ENCODE measurements at regions not wholly inside any gene's neighbourhood (a gene's known extent, or its start where the extent isn't known, plus 50 kb on each side); places are given as distances from the start of the nearest gene placed in this dataset.

DNA sequence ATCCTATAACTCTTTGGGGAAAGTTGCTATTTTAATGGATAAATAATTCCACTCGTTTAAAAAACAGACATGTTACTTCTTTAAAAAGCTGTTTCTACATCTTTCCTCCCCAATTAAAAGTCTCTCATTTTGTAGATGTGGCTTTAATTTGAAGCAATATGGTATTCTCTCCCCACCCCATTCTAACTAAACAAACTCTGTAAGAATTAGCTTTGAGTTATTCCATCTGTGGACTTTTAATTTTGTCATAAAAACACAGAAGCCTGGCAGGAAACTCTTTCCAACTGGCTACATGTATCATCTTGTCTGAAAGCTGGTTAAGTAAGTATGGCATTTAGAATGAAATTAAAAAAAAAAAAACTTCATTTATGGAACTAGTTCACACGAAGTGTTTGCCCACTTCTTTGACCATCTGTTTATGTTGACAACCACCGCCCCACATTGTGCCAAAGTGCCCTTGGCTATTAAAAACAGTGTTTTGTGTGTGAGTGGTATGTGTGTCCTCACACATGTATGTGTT lies 140.3 kb downstream of the NAA11 start:
- Histone ChIP-seq H4K5ac (ENCODE audit: insufficient read length, low read depth, low read length) (no peak overlapping the region), H3T11ph (ENCODE audit: low read length) (no peak overlapping the region), H2BK15ac (ENCODE audit: low read depth, low read length) (no peak overlapping the region), H4K91ac (ENCODE audit: insufficient read length, low read depth, low read length) (no peak overlapping the region), H2AK5ac (ENCODE audit: insufficient read length, low read length) (no peak overlapping the region), H3K23ac (ENCODE audit: insufficient read length, low read depth, low read length) (no peak overlapping the region), H3K18ac (ENCODE audit: insufficient read length, low read depth, low read length) (no peak overlapping the region), H3K4me2 (ENCODE audit: insufficient read depth, insufficient read length, low read length) (no peak overlapping the region), H3K4ac (ENCODE audit: low read depth, low read length) (no peak overlapping the region), H2BK120ac (ENCODE audit: low read depth, low read length, poor library complexity, severe bottlenecking) (no peak overlapping the region), H3K4me1 (ENCODE audit: insufficient read depth, low read length) (no peaks in the 10 kb centered on the region), H2BK20ac (ENCODE audit: low read depth, low read length, poor library complexity, severe bottlenecking) (no peak overlapping the region), H3K9ac (ENCODE audit: extremely low read depth, insufficient read length, low read length) (no peak overlapping the region), H4K20me1 (ENCODE audit: control insufficient read depth, insufficient read depth, insufficient read length) (no peaks in the 10 kb centered on the region), H3K56ac (ENCODE audit: insufficient read length, low read depth, low read length) (no peak overlapping the region), H3K23me2 (ENCODE audit: insufficient read length, low read depth, low read length, poor library complexity, severe bottlenecking) (no peaks in the 10 kb centered on the region), H3K9me3 (ENCODE audit: control insufficient read depth, low read depth, low read length) (no peaks in the 10 kb centered on the region), H3K79me2 (ENCODE audit: insufficient read depth, low read length) (no peaks in the 10 kb centered on the region), H2BK5ac (ENCODE audit: insufficient read length, low read length) (no peak overlapping the region), H3K79me1 (ENCODE audit: insufficient read depth, low read depth, low read length, poor library complexity, severe bottlenecking) (no peaks in the 10 kb centered on the region), H3K27ac (ENCODE audit: insufficient read length, low read depth, low read length) (no peak overlapping the region), H3K27me3 (ENCODE audit: insufficient read depth, low read length) (no peaks in the 10 kb centered on the region), H2BK12ac (ENCODE audit: insufficient read length, low read depth, low read length) (no peak overlapping the region), H4K8ac (replicated peaks; ENCODE audit: insufficient read length, low read depth, low read length) (no peak overlapping the region), H3K14ac (ENCODE audit: insufficient read depth, low read length) (no peak overlapping the region), H2AFZ (ENCODE audit: low read length) (no peak overlapping the region)
- TF ChIP-seq CTCF (conservative IDR thresholded peaks at IDR 0.05) = no peak
- Mint-ChIP-seq H3K36me3 (ENCODE audit: insufficient read depth in 1 of 3, low read depth in 3 of 3) (peaks cover 2 to 8% (median 8%) of the 10 kb centered on the region in 3 experiments; a peak in 6 of 7 replicates), H3K4me3 (no peak overlapping the region), H3K27ac (no peak overlapping the region), H3K27me3 (ENCODE audit: low read depth) (no peaks in the 10 kb centered on the region), H3K9me3 (peaks cover 2 to 9% of the 10 kb centered on the region in 2 experiments; a peak in 4 of 5 replicates), H3K4me1 (peaks cover 4 to 6% of the 10 kb centered on the region in 2 experiments)
- no CpG with 5 or more reads among the region's 3 CpGs for WGBS (ENCODE audit: extremely low coverage, insufficient read length, low lambda C conversion rate)
- no peak for DNase-seq

Data from H9 (cell line).